ENCODE measurements at regions not wholly inside any gene's neighbourhood (a gene's known extent, or its start where the extent isn't known, plus 50 kb on each side); places are given as distances from the start of the nearest gene placed in this dataset.

DNA sequence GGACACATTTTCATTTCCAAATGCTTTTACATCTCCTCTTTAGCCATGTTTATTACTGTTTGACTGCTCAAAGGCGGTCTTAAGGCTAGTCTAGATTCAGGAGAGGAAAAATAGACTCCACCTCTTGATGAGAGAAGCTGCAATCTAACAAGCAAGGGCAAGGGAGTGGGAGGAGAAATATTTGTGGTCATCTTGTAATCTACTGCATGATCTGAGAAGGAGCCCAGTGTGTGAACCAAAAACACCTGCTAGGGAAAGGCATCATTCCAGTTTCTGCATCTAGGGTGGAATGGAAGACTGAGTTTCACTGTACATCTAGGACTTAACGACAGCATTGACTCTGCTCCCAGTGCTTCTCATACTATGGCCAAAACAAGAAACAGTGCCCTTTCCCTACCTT lies 232.2 kb upstream of the HS3ST3A1 start:
- H3K4me1 Mint-ChIP-seq (ENCODE audit: insufficient read depth, unreplicated experiment) = no peaks in the 10 kb centered on the region
- TF ChIP-seq, protein P1, sequence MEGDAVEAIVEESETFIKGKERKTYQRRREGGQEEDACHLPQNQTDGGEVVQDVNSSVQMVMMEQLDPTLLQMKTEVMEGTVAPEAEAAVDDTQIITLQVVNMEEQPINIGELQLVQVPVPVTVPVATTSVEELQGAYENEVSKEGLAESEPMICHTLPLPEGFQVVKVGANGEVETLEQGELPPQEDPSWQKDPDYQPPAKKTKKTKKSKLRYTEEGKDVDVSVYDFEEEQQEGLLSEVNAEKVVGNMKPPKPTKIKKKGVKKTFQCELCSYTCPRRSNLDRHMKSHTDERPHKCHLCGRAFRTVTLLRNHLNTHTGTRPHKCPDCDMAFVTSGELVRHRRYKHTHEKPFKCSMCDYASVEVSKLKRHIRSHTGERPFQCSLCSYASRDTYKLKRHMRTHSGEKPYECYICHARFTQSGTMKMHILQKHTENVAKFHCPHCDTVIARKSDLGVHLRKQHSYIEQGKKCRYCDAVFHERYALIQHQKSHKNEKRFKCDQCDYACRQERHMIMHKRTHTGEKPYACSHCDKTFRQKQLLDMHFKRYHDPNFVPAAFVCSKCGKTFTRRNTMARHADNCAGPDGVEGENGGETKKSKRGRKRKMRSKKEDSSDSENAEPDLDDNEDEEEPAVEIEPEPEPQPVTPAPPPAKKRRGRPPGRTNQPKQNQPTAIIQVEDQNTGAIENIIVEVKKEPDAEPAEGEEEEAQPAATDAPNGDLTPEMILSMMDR (IDR thresholded peaks at IDR 0.05; ENCODE audit: unreplicated experiment) = no peak
- H3K4me3 Mint-ChIP-seq (ENCODE audit: unreplicated experiment) = no peak overlapping the region
- H3K27ac Mint-ChIP-seq (ENCODE audit: low read depth, unreplicated experiment) = no peak overlapping the region
- H3K36me3 Mint-ChIP-seq (ENCODE audit: insufficient read depth, unreplicated experiment) = no peaks in the 10 kb centered on the region
- no peak for DNase-seq (ENCODE audit: unreplicated experiment)
- intact Hi-C loops (cut with micrococcal nuclease) = no loop called here
- ChIA-PET POLR2A (no interaction called here), CTCF (no interaction called here)
- no peaks in the 10 kb centered on the region for H3K9me3 Mint-ChIP-seq (ENCODE audit: unreplicated experiment)
- no TSS peak for BruUV-seq (replicated peaks)
- no peaks in the 10 kb centered on the region for H3K27me3 Mint-ChIP-seq (ENCODE audit: insufficient read depth, unreplicated experiment)

DNA sequence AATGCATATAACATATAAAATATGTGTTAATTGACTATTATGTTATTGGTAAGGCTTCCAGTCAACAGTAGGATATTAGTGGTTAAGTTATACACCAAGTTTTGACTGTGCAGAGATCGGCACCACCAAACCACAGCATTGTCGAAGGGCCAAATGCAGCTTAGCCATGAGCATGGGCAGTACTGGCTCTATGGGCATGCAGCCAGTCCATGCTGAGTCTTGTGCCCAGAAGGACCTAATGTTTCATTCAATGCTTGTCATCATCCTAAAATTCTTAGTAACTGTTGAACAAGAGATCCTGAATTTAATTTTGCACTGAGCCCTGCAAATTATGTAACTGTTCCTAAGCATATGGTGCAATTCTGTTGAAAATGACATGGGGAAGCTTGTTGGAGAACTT lies 233.4 kb upstream of the HS3ST3A1 start:
- Mint-ChIP-seq H3K4me3 (ENCODE audit: unreplicated experiment) (no peak overlapping the region), H3K27me3 (ENCODE audit: insufficient read depth, unreplicated experiment) (no peaks in the 10 kb centered on the region), H3K36me3 (ENCODE audit: insufficient read depth, unreplicated experiment) (no peaks in the 10 kb centered on the region), H3K27ac (ENCODE audit: low read depth, unreplicated experiment) (no peak overlapping the region), H3K9me3 (ENCODE audit: unreplicated experiment) (no peaks in the 10 kb centered on the region), H3K4me1 (ENCODE audit: insufficient read depth, unreplicated experiment) (no peaks in the 10 kb centered on the region)
- no peak for DNase-seq (ENCODE audit: unreplicated experiment)
- BruUV-seq (replicated peaks) = no TSS peak
- intact Hi-C loops (cut with micrococcal nuclease) = no loop called here
- TF ChIP-seq, protein P1 (IDR thresholded peaks at IDR 0.05; ENCODE audit: unreplicated experiment) = no peak
- CTCF ChIA-PET = interaction anchor here (0.9 kb wide), 1 partner anchor 43 kb away, joined by 3 read pairs; no protein-coding TSS in a partner anchor
- POLR2A ChIA-PET = no interaction called here

DNA sequence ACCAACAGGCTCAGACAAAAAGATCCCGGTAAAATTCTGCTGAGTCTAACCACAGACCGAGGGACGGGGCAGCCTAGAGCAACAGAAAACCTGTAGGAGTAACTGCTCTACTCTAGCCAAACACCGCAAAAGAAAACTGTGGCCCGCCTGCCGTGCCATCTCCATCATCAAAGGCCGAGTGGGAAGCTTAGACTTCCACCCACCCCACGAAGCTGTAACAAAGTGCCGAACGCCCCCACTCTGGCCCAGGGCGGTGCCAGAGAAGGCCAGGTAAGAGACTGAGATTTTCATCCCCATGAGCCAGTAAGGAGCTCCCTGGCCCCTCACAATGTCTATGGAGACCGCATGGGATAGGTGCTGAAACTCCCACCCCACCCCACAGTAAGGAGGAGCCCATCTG lies 231.9 kb upstream of the COX10 start:
- intact Hi-C loops (cut with micrococcal nuclease) = no loop called here
- H3K4me1 Mint-ChIP-seq (ENCODE audit: insufficient read depth, unreplicated experiment) = no peaks in the 10 kb centered on the region
- H3K4me3 Mint-ChIP-seq (ENCODE audit: unreplicated experiment) = no peak overlapping the region
- CTCF ChIA-PET = no interaction called here
- POLR2A ChIA-PET = no interaction called here
- BruUV-seq (replicated peaks) = no TSS peak
- no peaks in the 10 kb centered on the region for H3K27me3 Mint-ChIP-seq (ENCODE audit: insufficient read depth, unreplicated experiment)
- H3K9me3 Mint-ChIP-seq (ENCODE audit: unreplicated experiment) = no peaks in the 10 kb centered on the region
- TF ChIP-seq, protein P1 (IDR thresholded peaks at IDR 0.05; ENCODE audit: unreplicated experiment) = no peak
- no peaks in the 10 kb centered on the region for H3K36me3 Mint-ChIP-seq (ENCODE audit: insufficient read depth, unreplicated experiment)
- H3K27ac Mint-ChIP-seq (ENCODE audit: low read depth, unreplicated experiment) = no peak overlapping the region
- DNase-seq (ENCODE audit: unreplicated experiment) = no peak

DNA sequence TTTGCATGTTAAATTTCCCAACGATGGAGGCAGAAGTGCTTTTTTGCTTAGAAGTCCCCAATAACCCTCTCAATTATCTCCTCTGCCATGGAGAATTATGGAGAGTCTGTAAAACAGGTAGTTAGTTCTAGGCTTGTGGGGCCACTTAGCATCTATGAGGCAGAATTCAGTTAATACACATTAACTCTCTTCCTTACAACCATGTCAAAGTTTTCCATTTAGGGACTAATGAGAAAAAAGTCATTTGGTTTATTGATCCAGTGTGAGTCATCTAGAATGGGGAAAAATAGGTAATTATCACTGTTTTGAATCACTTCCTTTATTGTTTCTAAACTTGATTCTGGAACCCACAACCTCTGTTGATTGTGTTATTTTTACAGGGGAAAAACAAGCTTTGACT lies 229.1 kb upstream of the COX10 start:
- no peaks in the 10 kb centered on the region for H3K36me3 Mint-ChIP-seq (ENCODE audit: insufficient read depth, unreplicated experiment)
- intact Hi-C loops (cut with micrococcal nuclease) = no loop called here
- BruUV-seq (replicated peaks) = no TSS peak
- H3K4me1 Mint-ChIP-seq (ENCODE audit: insufficient read depth, unreplicated experiment) = no peaks in the 10 kb centered on the region
- DNase-seq (ENCODE audit: unreplicated experiment) = no peak
- no peak overlapping the region for H3K27ac Mint-ChIP-seq (ENCODE audit: low read depth, unreplicated experiment)
- no peaks in the 10 kb centered on the region for H3K27me3 Mint-ChIP-seq (ENCODE audit: insufficient read depth, unreplicated experiment)
- POLR2A ChIA-PET = no interaction called here
- no peaks in the 10 kb centered on the region for H3K9me3 Mint-ChIP-seq (ENCODE audit: unreplicated experiment)
- H3K4me3 Mint-ChIP-seq (ENCODE audit: unreplicated experiment) = no peak overlapping the region
- CTCF ChIA-PET = interaction anchor here (0.9 kb wide), 1 partner anchor 47 kb away, joined by 3 read pairs; no protein-coding TSS in a partner anchor
- TF ChIP-seq, protein P1 (IDR thresholded peaks at IDR 0.05; ENCODE audit: unreplicated experiment) = no peak

Data from MCF 10A (cell line).